Right atrium auricular region (tissue), 2 donors: ENCODE measurements at regions not wholly inside any gene's neighbourhood (a gene's known extent, or its start where the extent isn't known, plus 50 kb on each side); places are given as distances from the start of the nearest gene placed in this dataset.

Experiments
- DNase-seq: peaks from one replicate; pipeline ENCODE4 v3.0.0-alpha.2; 2019; ENCODE audit warnings: low spot score
- H3K27ac ChIP-seq, 2 donors: fragments of 200-600 bp; sonication (generic); 1 replicate in 1 of 2; 2 replicates in 1 of 2; pipeline ENCODE4 v1.5.1; 2016 to 2019
- H3K27me3 ChIP-seq, 2 donors: fragments of 200-600 bp; sonication (generic); one replicate each; pipeline versions ENCODE4 v1.5.1 to v1.6.0; 2017 to 2019
- H3K36me3 ChIP-seq: fragments of 200-600 bp; sonication (generic); one replicate; pipeline ENCODE4 v1.5.1; 2016
- H3K4me1 ChIP-seq, 2 donors: fragments of 200-600 bp; sonication (generic); one replicate each; pipeline versions ENCODE4 v1.5.1 to v1.6.0; 2017 to 2019
- H3K4me3 ChIP-seq, 2 donors: fragments of 200-600 bp; sonication (generic); 1 replicate in 1 of 2; 2 replicates in 1 of 2; pipeline ENCODE4 v1.5.1; 2017 to 2019; ENCODE audit warnings: mild to moderate bottlenecking in 1 of 2, moderate library complexity in 1 of 2
- H3K9me3 ChIP-seq, 2 donors: fragments of 200-600 bp; sonication (generic); one replicate each; pipeline ENCODE4 v1.5.1; 2019
- CTCF ChIP-seq, 2 donors: fragments of 200-600 bp; sonication (generic); IDR thresholded peaks; one replicate each; pipeline ENCODE4 v1.5.1; 2019; ENCODE audit warnings: antibody characterized with exemption in 2 of 2

GRCh38 chr4:176013476-176014247 is 52.0 kb upstream of the WDR17 start:
- no peaks in the 10 kb centered on the region for H3K4me1 ChIP-seq
- no peaks in the 10 kb centered on the region for H3K9me3 ChIP-seq
- no peak overlapping the region for H3K4me3 ChIP-seq
- H3K27me3 ChIP-seq, result no peaks in the 10 kb centered on the region
- no peak for DNase-seq
- no peak overlapping the region for H3K27ac ChIP-seq
- H3K36me3 ChIP-seq, result no peaks in the 10 kb centered on the region
- no peak for TF ChIP-seq CTCF (IDR thresholded peaks at IDR 0.05)

GRCh38 chr4:176014583-176015108 is 51.0 kb upstream of the WDR17 start:
- TF ChIP-seq CTCF (IDR thresholded peaks at IDR 0.05), result no peak

More at GRCh38 chr4:176014583-176015108, 51.0 kb upstream of the WDR17 start:
- Histone ChIP-seq H3K9me3 (no peaks in the 10 kb centered on the region), H3K36me3 (no peaks in the 10 kb centered on the region), H3K27me3 (no peaks in the 10 kb centered on the region), H3K27ac (no peak overlapping the region), H3K4me1 (no peaks in the 10 kb centered on the region), H3K4me3 (no peak overlapping the region)
- DNase-seq, result no peak
